ENCODE measurements at regions not wholly inside any gene's neighbourhood (a gene's known extent, or its start where the extent isn't known, plus 50 kb on each side); places are given as distances from the start of the nearest gene placed in this dataset.
"Not testable (repeated sequence)": the region's sequence is repeated elsewhere in the genome, so short reads cannot be mapped to it uniquely, and the experiment has no call there.

- TF ChIP-seq, protein P1, sequence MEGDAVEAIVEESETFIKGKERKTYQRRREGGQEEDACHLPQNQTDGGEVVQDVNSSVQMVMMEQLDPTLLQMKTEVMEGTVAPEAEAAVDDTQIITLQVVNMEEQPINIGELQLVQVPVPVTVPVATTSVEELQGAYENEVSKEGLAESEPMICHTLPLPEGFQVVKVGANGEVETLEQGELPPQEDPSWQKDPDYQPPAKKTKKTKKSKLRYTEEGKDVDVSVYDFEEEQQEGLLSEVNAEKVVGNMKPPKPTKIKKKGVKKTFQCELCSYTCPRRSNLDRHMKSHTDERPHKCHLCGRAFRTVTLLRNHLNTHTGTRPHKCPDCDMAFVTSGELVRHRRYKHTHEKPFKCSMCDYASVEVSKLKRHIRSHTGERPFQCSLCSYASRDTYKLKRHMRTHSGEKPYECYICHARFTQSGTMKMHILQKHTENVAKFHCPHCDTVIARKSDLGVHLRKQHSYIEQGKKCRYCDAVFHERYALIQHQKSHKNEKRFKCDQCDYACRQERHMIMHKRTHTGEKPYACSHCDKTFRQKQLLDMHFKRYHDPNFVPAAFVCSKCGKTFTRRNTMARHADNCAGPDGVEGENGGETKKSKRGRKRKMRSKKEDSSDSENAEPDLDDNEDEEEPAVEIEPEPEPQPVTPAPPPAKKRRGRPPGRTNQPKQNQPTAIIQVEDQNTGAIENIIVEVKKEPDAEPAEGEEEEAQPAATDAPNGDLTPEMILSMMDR (IDR thresholded peaks at IDR 0.05) = not testable (repeated sequence)
- TF ChIP-seq POLR2A (IDR thresholded peaks at IDR 0.05) = not testable (repeated sequence)
Observed at GRCh38 chr11:92618020-92618419, 351.4 kb upstream of the MTNR1B start.

Data from body of pancreas (tissue), 4 donors.